ENCODE measurements at regions not wholly inside any gene's neighbourhood (a gene's known extent, or its start where the extent isn't known, plus 50 kb on each side); places are given as distances from the start of the nearest gene placed in this dataset.

GRCh38 chr12:65620046-65620445 lies 204.2 kb upstream of the HMGA2 start (continued):
- TF ChIP-seq E2F1 (CRISPR knock-in tag; IDR thresholded peaks at IDR 0.05) = no peak
- no peak for TF ChIP-seq ZNF671 (CRISPR knock-in tag; IDR thresholded peaks at IDR 0.05)
- no peak for TF ChIP-seq ZNF532 (CRISPR knock-in tag; IDR thresholded peaks at IDR 0.05; ENCODE audit: borderline replicate concordance)
- no peak for TF ChIP-seq NFE2L1 (CRISPR knock-in tag; IDR thresholded peaks at IDR 0.05)

GRCh38 chr12:65622056-65622455 lies 202.2 kb upstream of the HMGA2 start:
- Mint-ChIP-seq H3K36me3 (no peaks in the 10 kb centered on the region), H3K4me3 (no peak overlapping the region), H3K4me1 (peaks cover 4% of the 10 kb centered on the region), H3K9me3 (no peaks in the 10 kb centered on the region), H3K27me3 (ENCODE audit: low read depth) (no peaks in the 10 kb centered on the region), H3K27ac (no peak overlapping the region)
- ChIA-PET POLR2A (no interaction called here), CTCF (no interaction called here)
- ATAC-seq (no peak), DNase-seq (ENCODE audit: low spot score) (no peak)
- peak; percentile 51 for TF ChIP-seq USF2 (CRISPR knock-in tag; IDR thresholded peaks at IDR 0.05)
- no peak for TF ChIP-seq GTF2I (CRISPR knock-in tag; conservative IDR thresholded peaks at IDR 0.05)
- no peak for TF ChIP-seq CREB1 (CRISPR knock-in tag; IDR thresholded peaks at IDR 0.05)
- TF ChIP-seq ATF3 (CRISPR knock-in tag; conservative IDR thresholded peaks at IDR 0.05) = no peak
- no peak for TF ChIP-seq ATF2 (CRISPR knock-in tag; IDR thresholded peaks at IDR 0.05; ENCODE audit: borderline replicate concordance, low read depth)
- TF ChIP-seq MYBL2 (CRISPR knock-in tag; IDR thresholded peaks at IDR 0.05) = no peak
- TF ChIP-seq ATF6 (CRISPR knock-in tag; IDR thresholded peaks at IDR 0.05) = no peak

- Mint-ChIP-seq H3K36me3 (no peaks in the 10 kb centered on the region), H3K27me3 (ENCODE audit: low read depth) (no peaks in the 10 kb centered on the region), H3K4me1 (peaks cover 4% of the 10 kb centered on the region), H3K27ac (no peak overlapping the region), H3K4me3 (no peak overlapping the region), H3K9me3 (no peaks in the 10 kb centered on the region)
- no peak for ATAC-seq
- ChIA-PET POLR2A (no interaction called here), CTCF (no interaction called here)
- no peak for TF ChIP-seq ZNF416 (CRISPR knock-in tag; IDR thresholded peaks at IDR 0.05)
- TF ChIP-seq USF2 (CRISPR knock-in tag; IDR thresholded peaks at IDR 0.05) = no peak
- TF ChIP-seq GABPB1 (CRISPR knock-in tag; IDR thresholded peaks at IDR 0.05) = no peak
- TF ChIP-seq MXD4 (CRISPR knock-in tag; IDR thresholded peaks at IDR 0.05; ENCODE audit: borderline replicate concordance) = no peak
- no peak for TF ChIP-seq ZNF263 (CRISPR knock-in tag; IDR thresholded peaks at IDR 0.05; ENCODE audit: low read depth)
- TF ChIP-seq NR1H2 (CRISPR knock-in tag; IDR thresholded peaks at IDR 0.05) = no peak
- no peak for TF ChIP-seq PRRX2 (CRISPR knock-in tag; IDR thresholded peaks at IDR 0.05)
- DNase-seq (ENCODE audit: low spot score) = no peak
These were observed 200.8 kb upstream of the HMGA2 start for GRCh38 chr12:65623507-65623906.
